DND-41 (cell line): ENCODE measurements at regions not wholly inside any gene's neighbourhood (a gene's known extent, or its start where the extent isn't known, plus 50 kb on each side); places are given as distances from the start of the nearest gene placed in this dataset.

Experiments used
- EZH2 ChIP-seq: IDR thresholded peaks from 3 replicates; pipeline ENCODE4 v1.6.1; 2012; ENCODE audit warnings: borderline replicate concordance, low read depth, mild to moderate bottlenecking, moderate library complexity, low read length, inconsistent platforms; ENCODE audit not compliant: severe bottlenecking
- TF ChIP-seq, protein P1 (sequence below): IDR thresholded peaks from 2 replicates; pipeline ENCODE4 v1.5.1; 2012; ENCODE audit warnings: borderline replicate concordance, low read length, moderate library complexity, mild to moderate bottlenecking; ENCODE audit not compliant: poor library complexity, severe bottlenecking; ENCODE audit errors: extremely low read depth

DNA sequence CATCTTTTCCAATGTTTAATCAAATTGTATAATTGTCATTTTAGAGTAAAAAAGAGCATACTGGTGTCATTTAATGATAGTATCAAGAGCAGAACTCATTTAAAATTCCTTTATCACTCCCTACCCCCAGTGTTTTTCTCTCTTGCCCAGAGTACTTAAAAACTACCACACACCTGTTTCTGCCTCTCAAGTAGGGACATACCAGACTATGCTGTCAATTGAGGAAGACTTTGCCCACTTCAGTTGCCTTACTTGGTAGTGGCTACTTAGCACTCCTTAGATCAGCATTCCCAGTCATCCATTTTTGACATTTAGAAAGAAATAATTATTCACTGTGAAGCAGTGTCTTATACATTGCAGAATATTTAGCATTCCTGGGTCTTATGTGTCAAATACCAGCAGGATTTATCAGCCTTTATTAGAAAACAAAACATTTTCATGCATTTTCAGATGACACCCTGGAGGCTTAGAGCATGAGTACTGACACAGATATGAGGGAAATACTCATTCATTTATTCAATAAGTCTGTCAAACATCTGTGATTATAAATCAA lies 127.5 kb upstream of the RGS1 start:
- no peak for TF ChIP-seq EZH2
- TF ChIP-seq, protein P1, sequence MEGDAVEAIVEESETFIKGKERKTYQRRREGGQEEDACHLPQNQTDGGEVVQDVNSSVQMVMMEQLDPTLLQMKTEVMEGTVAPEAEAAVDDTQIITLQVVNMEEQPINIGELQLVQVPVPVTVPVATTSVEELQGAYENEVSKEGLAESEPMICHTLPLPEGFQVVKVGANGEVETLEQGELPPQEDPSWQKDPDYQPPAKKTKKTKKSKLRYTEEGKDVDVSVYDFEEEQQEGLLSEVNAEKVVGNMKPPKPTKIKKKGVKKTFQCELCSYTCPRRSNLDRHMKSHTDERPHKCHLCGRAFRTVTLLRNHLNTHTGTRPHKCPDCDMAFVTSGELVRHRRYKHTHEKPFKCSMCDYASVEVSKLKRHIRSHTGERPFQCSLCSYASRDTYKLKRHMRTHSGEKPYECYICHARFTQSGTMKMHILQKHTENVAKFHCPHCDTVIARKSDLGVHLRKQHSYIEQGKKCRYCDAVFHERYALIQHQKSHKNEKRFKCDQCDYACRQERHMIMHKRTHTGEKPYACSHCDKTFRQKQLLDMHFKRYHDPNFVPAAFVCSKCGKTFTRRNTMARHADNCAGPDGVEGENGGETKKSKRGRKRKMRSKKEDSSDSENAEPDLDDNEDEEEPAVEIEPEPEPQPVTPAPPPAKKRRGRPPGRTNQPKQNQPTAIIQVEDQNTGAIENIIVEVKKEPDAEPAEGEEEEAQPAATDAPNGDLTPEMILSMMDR, result no peak
